SK-N-SH treated with all-trans-retinoic acid at 6 μM for 48 hours (cell line): ENCODE measurements at regions not wholly inside any gene's neighbourhood (a gene's known extent, or its start where the extent isn't known, plus 50 kb on each side); places are given as distances from the start of the nearest gene placed in this dataset.

Experiments
- ATAC-seq: fragments of 200-7000 bp; cut with Tn5 transposase; 3 replicates; pipeline ENCODE4 v1.9.1; 2020; ENCODE audit warnings: mild to moderate bottlenecking, moderate library complexity
- ARNTL ChIP-seq: fragments of 450-650 bp; formaldehyde crosslinking; IDR thresholded peaks from 2 replicates; pipeline ENCODE4 v1.5.0; 2020; ENCODE audit warnings: low read depth, mild to moderate bottlenecking, moderate library complexity, borderline replicate concordance
- BACH2 ChIP-seq: fragments of 250-450 bp; sonication (Bioruptor Pico); IDR thresholded peaks from 2 replicates; pipeline ENCODE4 v1.9.0; 2021; ENCODE audit warnings: mild to moderate bottlenecking, borderline replicate concordance
- CREB5 ChIP-seq: fragments of 250-450 bp; sonication (Bioruptor Pico); IDR thresholded peaks from 2 replicates; pipeline ENCODE4 v1.5.1; 2020; ENCODE audit warnings: low read depth, mild to moderate bottlenecking, moderate library complexity
- ESRRG ChIP-seq: fragments of 250-450 bp; sonication (Bioruptor Pico); IDR thresholded peaks from 2 replicates; pipeline ENCODE4 v1.6.1; 2021; ENCODE audit warnings: mild to moderate bottlenecking
- GLIS3 ChIP-seq: fragments of 250-450 bp; sonication (Bioruptor Pico); IDR thresholded peaks from 2 replicates; pipeline ENCODE4 v1.5.0; 2020; ENCODE audit warnings: mild to moderate bottlenecking, moderate library complexity
- ISL1 ChIP-seq: fragments of 250-450 bp; sonication (Bioruptor Pico); IDR thresholded peaks from 2 replicates; pipeline ENCODE4 v2.1.2; 2022; ENCODE audit warnings: mild to moderate bottlenecking, moderate library complexity
- PATZ1 ChIP-seq: fragments of 250-450 bp; sonication (Bioruptor Pico); IDR thresholded peaks from 2 replicates; pipeline ENCODE4 v1.8.0; 2020; ENCODE audit warnings: mild to moderate bottlenecking, moderate library complexity, borderline replicate concordance
- POU6F1 ChIP-seq: fragments of 250-450 bp; sonication (Bioruptor Pico); IDR thresholded peaks from 2 replicates; pipeline ENCODE4 v1.8.0; 2021; ENCODE audit warnings: low read depth, mild to moderate bottlenecking, moderate library complexity, borderline replicate concordance
- PPARA ChIP-seq: fragments of 250-450 bp; sonication (Bioruptor Pico); IDR thresholded peaks from 2 replicates; pipeline ENCODE4 v1.5.0; 2020; ENCODE audit warnings: mild to moderate bottlenecking, borderline replicate concordance
- RARB ChIP-seq: fragments of 250-450 bp; sonication (Bioruptor Pico); IDR thresholded peaks from 2 replicates; pipeline ENCODE4 v1.8.0; 2021; ENCODE audit warnings: mild to moderate bottlenecking, moderate library complexity
- SNAI2 ChIP-seq: fragments of 250-450 bp; sonication (Bioruptor Pico); IDR thresholded peaks from 2 replicates; pipeline ENCODE4 v1.5.0; 2020; ENCODE audit warnings: mild to moderate bottlenecking, moderate library complexity
- TCF4 ChIP-seq: fragments of 250-450 bp; sonication (Bioruptor Pico); IDR thresholded peaks from 2 replicates; pipeline ENCODE4 v1.8.0; 2021; ENCODE audit warnings: mild to moderate bottlenecking, moderate library complexity, borderline replicate concordance
- TOX ChIP-seq: fragments of 250-450 bp; sonication (Bioruptor Pico); IDR thresholded peaks from 2 replicates; pipeline ENCODE4 v1.8.0; 2021; ENCODE audit warnings: mild to moderate bottlenecking, moderate library complexity, borderline replicate concordance
- TSHZ2 ChIP-seq: fragments of 250-450 bp; sonication (Bioruptor Pico); IDR thresholded peaks from 2 replicates; pipeline ENCODE4 v1.5.0; 2020; ENCODE audit warnings: mild to moderate bottlenecking, moderate library complexity
- ZFP3 ChIP-seq: fragments of 250-450 bp; sonication (Bioruptor Pico); IDR thresholded peaks from 2 replicates; pipeline ENCODE4 v1.5.0; 2020; ENCODE audit warnings: mild to moderate bottlenecking, moderate library complexity
- ZFP30 ChIP-seq: fragments of 450-650 bp; formaldehyde crosslinking; IDR thresholded peaks from 2 replicates; pipeline ENCODE4 v1.5.0; 2022; ENCODE audit warnings: mild to moderate bottlenecking, moderate library complexity
- ZNF565 ChIP-seq: fragments of 450-650 bp; formaldehyde crosslinking; conservative IDR thresholded peaks from 2 replicates; pipeline ENCODE4 v1.5.0; 2020; ENCODE audit warnings: low read depth, mild to moderate bottlenecking, moderate library complexity
- ZNF70 ChIP-seq: fragments of 450-650 bp; formaldehyde crosslinking; IDR thresholded peaks from 2 replicates; pipeline ENCODE4 v1.5.0; 2020; ENCODE audit warnings: mild to moderate bottlenecking, moderate library complexity
- ZNF8 ChIP-seq: fragments of 450-650 bp; formaldehyde crosslinking; IDR thresholded peaks from 2 replicates; pipeline ENCODE4 v1.5.0; 2020; ENCODE audit warnings: mild to moderate bottlenecking, moderate library complexity
- TF ChIP-seq, protein P1 (sequence below): fragments of 250-450 bp; sonication (Bioruptor Pico); IDR thresholded peaks from 2 replicates; pipeline ENCODE4 v1.5.1; 2021; ENCODE audit warnings: mild to moderate bottlenecking, moderate library complexity

DNA sequence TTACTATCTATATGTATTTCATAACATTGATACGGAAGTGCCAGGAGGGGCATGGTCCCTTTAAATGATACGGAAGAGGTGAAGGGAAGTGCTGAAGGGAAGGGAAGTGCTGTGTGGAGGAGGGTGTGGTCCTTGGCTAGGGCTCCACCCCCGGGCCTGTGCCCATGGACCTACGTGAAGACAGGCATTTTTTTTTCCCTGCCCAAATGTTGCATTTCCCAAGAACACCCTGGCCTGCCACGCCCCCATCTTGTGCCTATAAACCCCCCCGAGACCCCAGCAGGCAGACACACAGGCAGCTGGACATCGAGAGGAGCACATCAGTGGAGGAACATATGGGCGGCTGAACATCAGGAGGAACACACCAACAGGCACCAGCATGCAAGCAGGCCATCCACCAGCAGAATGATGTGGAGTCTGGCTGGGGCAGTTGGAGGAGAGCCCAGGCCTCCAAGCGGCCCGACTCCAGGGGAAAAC is 134.1 kb downstream of the SLC41A2 start (continued):
- TF ChIP-seq TSHZ2 (CRISPR knock-in tag) (no peak), TCF4 (no peak), ZFP3 (no peak)

DNA sequence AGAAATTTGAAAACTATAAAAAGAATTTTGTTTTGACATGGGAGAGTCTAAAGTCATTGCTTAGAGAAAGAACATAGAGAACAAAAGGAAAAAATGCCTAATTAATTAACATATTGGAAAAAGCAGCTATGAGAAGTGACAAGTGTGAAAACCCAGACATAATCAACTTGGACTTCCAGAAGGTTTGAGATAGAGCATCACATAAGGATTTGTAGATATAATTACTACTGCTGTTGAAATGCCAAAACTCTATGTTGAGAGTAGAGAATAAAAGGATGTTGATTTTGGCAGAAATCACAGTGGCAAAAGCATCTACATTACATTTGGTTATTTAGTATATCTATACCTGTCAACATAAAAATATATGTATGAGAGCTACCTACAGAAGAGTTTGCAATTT is 135.1 kb downstream of the SLC41A2 start:
- TF ChIP-seq ZNF8 (CRISPR knock-in tag) (no peak), TCF4 (no peak)
- no peak for ATAC-seq

GRCh38 chr12:104816845-104817503 is 141.1 kb downstream of the SLC41A2 start:
- no peak for ATAC-seq
- TF ChIP-seq TOX (CRISPR knock-in tag) (no peak), CREB5 (CRISPR knock-in tag) (no peak), ARNTL (no peak), ZFP30 (CRISPR knock-in tag) (no peak), GLIS3 (CRISPR knock-in tag) (no peak), PPARA (CRISPR knock-in tag) (no peak), PATZ1 (no peak), ZNF8 (CRISPR knock-in tag) (no peak), RARB (CRISPR knock-in tag) (no peak), ZFP3 (no peak), ISL1 (CRISPR knock-in tag) (no peak), BACH2 (CRISPR knock-in tag) (no peak)
- TF ChIP-seq, protein P1, sequence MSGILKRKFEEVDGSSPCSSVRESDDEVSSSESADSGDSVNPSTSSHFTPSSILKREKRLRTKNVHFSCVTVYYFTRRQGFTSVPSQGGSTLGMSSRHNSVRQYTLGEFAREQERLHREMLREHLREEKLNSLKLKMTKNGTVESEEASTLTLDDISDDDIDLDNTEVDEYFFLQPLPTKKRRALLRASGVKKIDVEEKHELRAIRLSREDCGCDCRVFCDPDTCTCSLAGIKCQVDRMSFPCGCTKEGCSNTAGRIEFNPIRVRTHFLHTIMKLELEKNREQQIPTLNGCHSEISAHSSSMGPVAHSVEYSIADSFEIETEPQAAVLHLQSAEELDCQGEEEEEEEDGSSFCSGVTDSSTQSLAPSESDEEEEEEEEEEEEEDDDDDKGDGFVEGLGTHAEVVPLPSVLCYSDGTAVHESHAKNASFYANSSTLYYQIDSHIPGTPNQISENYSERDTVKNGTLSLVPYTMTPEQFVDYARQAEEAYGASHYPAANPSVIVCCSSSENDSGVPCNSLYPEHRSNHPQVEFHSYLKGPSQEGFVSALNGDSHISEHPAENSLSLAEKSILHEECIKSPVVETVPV (CRISPR knock-in tag), result no peak

- ATAC-seq, result no peak
- TF ChIP-seq TOX (CRISPR knock-in tag), result no peak
- no peak for TF ChIP-seq PPARA (CRISPR knock-in tag)
- no peak for TF ChIP-seq ARNTL
- no peak for TF ChIP-seq ESRRG (CRISPR knock-in tag)
- TF ChIP-seq, protein P1 (CRISPR knock-in tag), result no peak
- no peak for TF ChIP-seq ZNF565
- TF ChIP-seq TSHZ2 (CRISPR knock-in tag), result no peak
- TF ChIP-seq POU6F1 (CRISPR knock-in tag), result no peak
- no peak for TF ChIP-seq ISL1 (CRISPR knock-in tag)
- no peak for TF ChIP-seq BACH2 (CRISPR knock-in tag)
- TF ChIP-seq CREB5 (CRISPR knock-in tag), result no peak
- TF ChIP-seq ZNF70, result no peak
- TF ChIP-seq ZNF8 (CRISPR knock-in tag), result no peak
- TF ChIP-seq RARB (CRISPR knock-in tag), result no peak
- TF ChIP-seq SNAI2, result no peak
Observed at GRCh38 chr12:104815935-104816334, 142.2 kb downstream of the SLC41A2 start.
